Stimulated activated naive CD8-positive, alpha-beta T cell treated with anti-CD3 and anti-CD28 coated beads, Interleukin-15, amount 100 ng/mL, for 72 hours (primary cell): ENCODE measurements at regions not wholly inside any gene's neighbourhood (a gene's known extent, or its start where the extent isn't known, plus 50 kb on each side); places are given as distances from the start of the nearest gene placed in this dataset.
"Not testable (repeated sequence)": the region's sequence is repeated elsewhere in the genome, so short reads cannot be mapped to it uniquely, and the experiment has no call there.

Experiments
- ATAC-seq: fragments of 150-1000 bp; cut with Tn5 transposase; 2 replicates; pipeline ENCODE4 v1.10.0; 2021; ENCODE audit warnings: mild to moderate bottlenecking, moderate library complexity
- DNase-seq, 2 donors: peaks; one replicate each; pipeline ENCODE4 v3.0.0; 2021 to 2022
- H3K27ac Mint-ChIP-seq, 2 donors: one replicate each; pipeline ENCODE4 v1.8.0; 2022; ENCODE audit warnings: mild to moderate bottlenecking in 2 of 2, mixed read lengths in 2 of 2, moderate library complexity in 2 of 2
- H3K27me3 Mint-ChIP-seq: one replicate; pipeline ENCODE4 v1.8.0; 2022; ENCODE audit warnings: mixed read lengths
- H3K4me1 Mint-ChIP-seq: one replicate; pipeline ENCODE4 v1.8.0; 2022; ENCODE audit warnings: mild to moderate bottlenecking, mixed read lengths
- H3K4me3 Mint-ChIP-seq, 2 donors: one replicate each; pipeline ENCODE4 v1.8.0; 2022; ENCODE audit warnings: mild to moderate bottlenecking in 2 of 2, mixed read lengths in 2 of 2, moderate library complexity in 1 of 2
- H3K9me3 Mint-ChIP-seq, 2 donors: one replicate each; pipeline ENCODE4 v1.8.0; 2022; ENCODE audit warnings: mixed read lengths in 2 of 2

DNA sequence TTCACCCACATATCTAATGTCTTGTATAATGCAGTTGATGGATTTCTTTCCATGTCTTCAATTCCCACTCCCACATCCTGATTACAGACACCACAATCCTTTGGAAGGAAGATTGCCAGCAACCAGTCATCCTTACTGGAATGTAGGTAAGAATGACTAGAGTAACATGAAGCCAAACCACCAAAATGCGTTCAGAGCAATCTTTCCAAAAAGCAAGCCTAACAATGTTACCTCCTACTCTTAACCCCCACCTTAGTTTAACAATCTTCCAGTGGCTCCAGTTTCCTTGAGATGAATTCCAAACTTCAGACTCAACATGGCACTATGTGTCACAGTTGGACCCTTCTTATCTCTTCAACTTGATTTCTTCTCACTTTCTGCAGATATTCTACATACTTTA is 685.6 kb downstream of the DOK5 start:
- Mint-ChIP-seq H3K4me3 (no peak overlapping the region), H3K9me3 (peaks cover 7 to 14% of the 10 kb centered on the region in 2 donors), H3K4me1 (no peaks in the 10 kb centered on the region), H3K27ac (no peak overlapping the region), H3K27me3 (no peaks in the 10 kb centered on the region)
- ATAC-seq (no peak), DNase-seq (no peak)

GRCh38 chr20:55160037-55160436 is 684.6 kb downstream of the DOK5 start:
- no peaks in the 10 kb centered on the region for H3K27me3 Mint-ChIP-seq

GRCh38 chr20:55159230-55159629 is 683.8 kb downstream of the DOK5 start:
- Mint-ChIP-seq H3K27ac (no peak overlapping the region), H3K4me1 (no peaks in the 10 kb centered on the region), H3K9me3 (peaks cover 7 to 14% of the 10 kb centered on the region in 2 donors), H3K27me3 (no peaks in the 10 kb centered on the region), H3K4me3 (no peak overlapping the region)
- DNase-seq (no peak), ATAC-seq (no peak)

More at GRCh38 chr20:55160037-55160436, 684.6 kb downstream of the DOK5 start:
- ATAC-seq: no peak
- H3K4me1 Mint-ChIP-seq: no peaks in the 10 kb centered on the region
- H3K9me3 Mint-ChIP-seq: peaks cover 7 to 14% of the 10 kb centered on the region in 2 donors
- no peak overlapping the region for H3K27ac Mint-ChIP-seq
- no peak overlapping the region for H3K4me3 Mint-ChIP-seq
- DNase-seq: no peak

- Mint-ChIP-seq H3K4me3 (no peak overlapping the region), H3K9me3 (peaks cover 7 to 14% of the 10 kb centered on the region in 2 donors), H3K4me1 (no peaks in the 10 kb centered on the region), H3K27ac (no peak overlapping the region), H3K27me3 (no peaks in the 10 kb centered on the region)
- DNase-seq (no peak), ATAC-seq (no peak)
Measured at GRCh38 chr20:55158446-55158845, 683.1 kb downstream of the DOK5 start.

GRCh38 chr20:55155360-55155759 is 680.0 kb downstream of the DOK5 start:
- DNase-seq: no peak
- no peaks in the 10 kb centered on the region for H3K4me1 Mint-ChIP-seq
- no peak for ATAC-seq
- H3K27ac Mint-ChIP-seq: no peak overlapping the region
- no peaks in the 10 kb centered on the region for H3K27me3 Mint-ChIP-seq
- peaks cover 0 to 7% of the 10 kb centered on the region in 2 donors for H3K9me3 Mint-ChIP-seq
- no peak overlapping the region for H3K4me3 Mint-ChIP-seq

GRCh38 chr20:55153001-55153645 is 677.7 kb downstream of the DOK5 start:
- peaks cover 0 to 5% of the 10 kb centered on the region in 2 donors for H3K9me3 Mint-ChIP-seq
- H3K4me1 Mint-ChIP-seq: no peaks in the 10 kb centered on the region
- H3K4me3 Mint-ChIP-seq: no peak overlapping the region
- no peak overlapping the region for H3K27ac Mint-ChIP-seq
- H3K27me3 Mint-ChIP-seq: no peaks in the 10 kb centered on the region
- no peak for DNase-seq
- ATAC-seq: no peak

DNA sequence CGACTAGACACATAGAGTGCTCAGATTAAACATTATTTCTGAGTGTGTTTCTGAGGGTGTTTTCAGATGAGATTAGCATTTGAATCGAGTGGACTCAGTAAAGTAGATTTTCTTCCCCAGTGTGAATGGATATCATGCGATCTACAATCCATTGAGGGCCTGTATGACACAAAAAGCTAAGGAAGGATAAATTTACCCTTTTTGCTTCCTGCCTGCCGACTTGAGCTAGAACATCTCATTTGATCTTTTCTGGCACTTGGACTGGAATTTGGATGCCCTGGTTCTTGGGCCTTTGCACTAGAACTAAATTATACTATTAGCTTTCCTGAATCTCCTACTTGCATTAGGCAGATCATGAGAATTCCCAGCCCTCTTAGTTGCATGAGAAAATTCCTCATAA is 675.8 kb downstream of the DOK5 start:
- Mint-ChIP-seq H3K27me3 (no peaks in the 10 kb centered on the region), H3K27ac (no peak overlapping the region), H3K4me1 (no peaks in the 10 kb centered on the region), H3K9me3 (peaks cover 0 to 5% of the 10 kb centered on the region in 2 donors), H3K4me3 (no peak overlapping the region)
- ATAC-seq (no peak), DNase-seq (no peak)

DNA sequence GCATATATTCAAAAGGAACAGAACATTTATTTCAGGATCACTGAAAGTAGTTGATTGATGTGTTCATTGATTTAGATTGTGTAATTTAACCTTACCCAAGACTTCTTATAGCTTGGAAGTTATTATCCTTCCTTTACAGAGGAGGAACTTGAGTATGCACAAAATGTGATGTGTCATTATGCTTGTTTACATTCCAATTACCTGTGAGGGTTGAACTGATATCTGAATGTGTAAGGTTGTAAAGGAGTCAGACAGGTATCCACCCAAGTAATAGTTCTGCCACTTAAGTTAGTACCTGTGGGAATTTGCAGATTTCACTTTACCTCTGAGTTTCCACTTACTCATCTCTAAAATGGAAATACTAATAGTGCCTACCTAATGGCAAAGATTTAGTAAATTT is 668.2 kb downstream of the DOK5 start:
- no peak for DNase-seq
- no peak overlapping the region for H3K27ac Mint-ChIP-seq
- no peak overlapping the region for H3K4me3 Mint-ChIP-seq
- H3K9me3 Mint-ChIP-seq: peaks cover 0 to 5% of the 10 kb centered on the region in 2 donors
- no peak for ATAC-seq
- H3K4me1 Mint-ChIP-seq: no peaks in the 10 kb centered on the region
- no peaks in the 10 kb centered on the region for H3K27me3 Mint-ChIP-seq

DNA sequence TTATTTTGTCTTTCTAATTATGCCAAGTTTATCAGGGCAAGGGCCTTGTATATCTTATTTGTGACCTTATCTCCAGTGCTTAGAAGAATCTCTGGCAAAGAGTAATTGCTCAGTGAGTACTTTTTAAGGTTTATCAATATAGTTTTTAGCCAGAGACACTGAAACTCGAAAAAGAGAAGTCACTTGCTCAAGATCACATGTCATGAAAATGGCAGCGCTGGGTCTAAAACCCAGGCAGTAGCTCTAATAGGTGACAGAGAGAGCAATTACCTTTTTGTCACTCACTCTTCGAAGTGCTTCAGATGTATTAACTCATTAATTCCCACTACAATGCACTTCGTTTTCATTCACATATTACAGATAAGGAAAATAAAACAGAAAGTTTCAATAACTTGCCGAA is 667.5 kb downstream of the DOK5 start:
- H3K4me1 Mint-ChIP-seq: no peaks in the 10 kb centered on the region
- no peak overlapping the region for H3K27ac Mint-ChIP-seq
- DNase-seq (no peak), ATAC-seq (no peak)
- H3K4me3 Mint-ChIP-seq: no peak overlapping the region
- no peaks in the 10 kb centered on the region for H3K27me3 Mint-ChIP-seq
- H3K9me3 Mint-ChIP-seq: peaks cover 0 to 4% of the 10 kb centered on the region in 2 donors

GRCh38 chr20:55140631-55141030 is 665.2 kb downstream of the DOK5 start:
- no peak overlapping the region for H3K27ac Mint-ChIP-seq
- no peaks in the 10 kb centered on the region for H3K9me3 Mint-ChIP-seq
- no peak overlapping the region for H3K4me3 Mint-ChIP-seq
- no peaks in the 10 kb centered on the region for H3K4me1 Mint-ChIP-seq
- H3K27me3 Mint-ChIP-seq: no peaks in the 10 kb centered on the region
- ATAC-seq: no peak
- no peak for DNase-seq

GRCh38 chr20:55139173-55139765 is 663.9 kb downstream of the DOK5 start:
- no peak overlapping the region for H3K4me3 Mint-ChIP-seq
- no peaks in the 10 kb centered on the region for H3K4me1 Mint-ChIP-seq
- DNase-seq: no peak
- no peak overlapping the region for H3K27ac Mint-ChIP-seq
- H3K9me3 Mint-ChIP-seq: no peaks in the 10 kb centered on the region
- H3K27me3 Mint-ChIP-seq: no peaks in the 10 kb centered on the region
- ATAC-seq: no peak

- Mint-ChIP-seq H3K4me1 (no peaks in the 10 kb centered on the region), H3K4me3 (no peak overlapping the region), H3K27me3 (no peaks in the 10 kb centered on the region), H3K9me3 (no peaks in the 10 kb centered on the region), H3K27ac (no peak overlapping the region)
- ATAC-seq: no peak
- DNase-seq: no peak
Measured at GRCh38 chr20:55135923-55136322, 660.5 kb downstream of the DOK5 start.

- no peak for DNase-seq
- no peaks in the 10 kb centered on the region for H3K27me3 Mint-ChIP-seq
- ATAC-seq: no peak
- H3K4me3 Mint-ChIP-seq: no peak overlapping the region
- H3K4me1 Mint-ChIP-seq: no peaks in the 10 kb centered on the region
- no peaks in the 10 kb centered on the region for H3K9me3 Mint-ChIP-seq
- H3K27ac Mint-ChIP-seq: no peak overlapping the region
Measured at GRCh38 chr20:55132523-55132922, 657.1 kb downstream of the DOK5 start.

DNA sequence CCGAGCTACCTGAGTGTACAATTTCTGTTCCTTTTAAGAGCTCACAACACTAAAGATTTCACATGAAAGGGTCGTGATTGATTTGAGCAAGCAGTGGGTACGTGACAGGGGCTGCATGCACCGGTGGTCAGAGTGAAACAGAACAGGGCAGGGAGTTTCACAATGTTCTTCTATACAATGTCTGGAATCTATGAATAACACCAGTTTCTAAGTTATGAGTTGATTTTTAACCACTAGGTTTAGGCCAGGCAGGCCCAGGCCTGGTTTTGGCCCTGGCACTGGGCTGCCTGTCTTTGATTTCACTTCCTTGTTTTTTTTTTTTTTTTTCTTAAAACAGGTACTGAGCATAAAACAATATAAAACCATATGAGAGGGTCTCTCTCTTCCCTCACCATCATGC is 642.2 kb downstream of the DOK5 start:
- not testable (repeated sequence) for H3K4me1 Mint-ChIP-seq, H3K4me3 Mint-ChIP-seq, H3K27me3 Mint-ChIP-seq, ATAC-seq, DNase-seq, H3K27ac Mint-ChIP-seq, H3K9me3 Mint-ChIP-seq

- no peaks in the 10 kb centered on the region for H3K9me3 Mint-ChIP-seq
- H3K27me3 Mint-ChIP-seq: no peaks in the 10 kb centered on the region
- no peak overlapping the region for H3K4me3 Mint-ChIP-seq
- no peak for ATAC-seq
- no peaks in the 10 kb centered on the region for H3K4me1 Mint-ChIP-seq
- no peak for DNase-seq
- no peak overlapping the region for H3K27ac Mint-ChIP-seq
Measured at GRCh38 chr20:55116598-55116997, 641.2 kb downstream of the DOK5 start.

DNA sequence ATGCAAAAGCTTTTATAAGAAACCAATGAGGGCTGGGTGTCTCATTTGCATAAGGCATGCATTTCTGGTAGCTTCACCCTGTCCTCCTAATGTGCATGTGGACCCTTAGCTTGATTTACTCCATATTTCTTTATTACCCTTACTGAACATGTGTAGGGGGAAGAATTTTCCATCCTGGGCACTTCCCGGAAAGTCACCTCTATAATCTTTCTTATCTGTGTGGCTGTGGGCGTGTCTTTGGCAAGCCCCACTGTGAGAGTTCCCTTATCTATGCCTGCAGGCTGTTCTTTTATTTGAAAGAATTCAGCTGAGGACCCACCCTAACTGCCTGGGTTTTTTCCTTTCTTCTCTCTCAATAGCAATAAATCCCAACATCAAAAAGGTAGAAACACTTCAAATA is 627.8 kb downstream of the DOK5 start:
- DNase-seq (no peak), ATAC-seq (no peak)
- Mint-ChIP-seq H3K4me1 (no peaks in the 10 kb centered on the region), H3K27me3 (no peaks in the 10 kb centered on the region), H3K27ac (no peak overlapping the region), H3K4me3 (no peak overlapping the region), H3K9me3 (peaks cover 7 to 22% of the 10 kb centered on the region in 2 donors)

GRCh38 chr20:55099251-55099650 is 623.9 kb downstream of the DOK5 start:
- Mint-ChIP-seq H3K27ac (no peak overlapping the region), H3K27me3 (no peaks in the 10 kb centered on the region), H3K4me3 (no peak overlapping the region), H3K9me3 (peaks cover 8 to 14% of the 10 kb centered on the region in 2 donors), H3K4me1 (no peaks in the 10 kb centered on the region)
- no peak for ATAC-seq
- no peak for DNase-seq
